ENCODE measurements at regions not wholly inside any gene's neighbourhood (a gene's known extent, or its start where the extent isn't known, plus 50 kb on each side); places are given as distances from the start of the nearest gene placed in this dataset.

- TF ChIP-seq, protein P1, sequence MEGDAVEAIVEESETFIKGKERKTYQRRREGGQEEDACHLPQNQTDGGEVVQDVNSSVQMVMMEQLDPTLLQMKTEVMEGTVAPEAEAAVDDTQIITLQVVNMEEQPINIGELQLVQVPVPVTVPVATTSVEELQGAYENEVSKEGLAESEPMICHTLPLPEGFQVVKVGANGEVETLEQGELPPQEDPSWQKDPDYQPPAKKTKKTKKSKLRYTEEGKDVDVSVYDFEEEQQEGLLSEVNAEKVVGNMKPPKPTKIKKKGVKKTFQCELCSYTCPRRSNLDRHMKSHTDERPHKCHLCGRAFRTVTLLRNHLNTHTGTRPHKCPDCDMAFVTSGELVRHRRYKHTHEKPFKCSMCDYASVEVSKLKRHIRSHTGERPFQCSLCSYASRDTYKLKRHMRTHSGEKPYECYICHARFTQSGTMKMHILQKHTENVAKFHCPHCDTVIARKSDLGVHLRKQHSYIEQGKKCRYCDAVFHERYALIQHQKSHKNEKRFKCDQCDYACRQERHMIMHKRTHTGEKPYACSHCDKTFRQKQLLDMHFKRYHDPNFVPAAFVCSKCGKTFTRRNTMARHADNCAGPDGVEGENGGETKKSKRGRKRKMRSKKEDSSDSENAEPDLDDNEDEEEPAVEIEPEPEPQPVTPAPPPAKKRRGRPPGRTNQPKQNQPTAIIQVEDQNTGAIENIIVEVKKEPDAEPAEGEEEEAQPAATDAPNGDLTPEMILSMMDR (IDR thresholded peaks at IDR 0.05) = no peak
- Mint-ChIP-seq H3K4me1 (no peaks in the 10 kb centered on the region), H3K27me3 (ENCODE audit: low read depth, poor library complexity) (no peaks in the 10 kb centered on the region), H3K4me3 (no peak overlapping the region), H3K27ac (no peak overlapping the region), H3K9me3 (peaks cover 7% of the 10 kb centered on the region), H3K36me3 (ENCODE audit: low read depth) (no peaks in the 10 kb centered on the region)
- DNase-seq = no peak
These were observed 507.5 kb downstream of the MTRR start for GRCh38 chr5:8376478-8376877.

GRCh38 chr5:8381972-8382371, 513.0 kb downstream of the MTRR start:
- TF ChIP-seq, protein P1 (IDR thresholded peaks at IDR 0.05) = no peak
- Mint-ChIP-seq H3K4me1 (no peaks in the 10 kb centered on the region), H3K9me3 (peaks cover 4% of the 10 kb centered on the region)

GRCh38 chr5:8382456-8382855, 513.5 kb downstream of the MTRR start:
- Mint-ChIP-seq H3K27ac (no peak overlapping the region), H3K4me1 (no peaks in the 10 kb centered on the region), H3K4me3 (no peak overlapping the region), H3K36me3 (ENCODE audit: low read depth) (no peaks in the 10 kb centered on the region), H3K9me3 (peaks cover 4% of the 10 kb centered on the region), H3K27me3 (ENCODE audit: low read depth, poor library complexity) (peaks cover 5% of the 10 kb centered on the region)
- DNase-seq = no peak
- TF ChIP-seq, protein P1 (IDR thresholded peaks at IDR 0.05) = no peak

More at GRCh38 chr5:8381972-8382371, 513.0 kb downstream of the MTRR start:
- no peak overlapping the region for H3K4me3 Mint-ChIP-seq
- no peak overlapping the region for H3K27ac Mint-ChIP-seq
- peaks cover 2% of the 10 kb centered on the region for H3K27me3 Mint-ChIP-seq (ENCODE audit: low read depth, poor library complexity)
- no peaks in the 10 kb centered on the region for H3K36me3 Mint-ChIP-seq (ENCODE audit: low read depth)
- no peak for DNase-seq

DNA sequence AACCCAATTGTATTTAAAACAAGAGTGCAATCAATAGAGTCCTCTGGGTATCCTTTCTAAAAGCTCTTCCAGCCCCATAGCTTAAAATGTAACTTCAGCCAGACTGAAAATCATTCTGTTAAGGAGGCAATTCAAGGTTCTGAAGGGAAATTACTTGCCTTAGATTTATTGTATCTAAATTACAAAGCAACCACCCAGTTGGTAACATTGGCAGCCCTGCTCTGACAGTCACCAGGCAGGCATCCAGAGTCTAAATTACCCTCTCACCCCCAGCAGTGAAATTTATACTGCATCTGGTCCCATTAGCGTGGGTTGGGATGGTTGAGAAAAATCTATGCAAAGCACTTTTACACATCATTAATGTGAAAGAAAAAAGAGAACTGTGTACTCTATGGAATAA, 514.7 kb downstream of the MTRR start:
- no peak for DNase-seq
- no peaks in the 10 kb centered on the region for H3K4me1 Mint-ChIP-seq
- no peaks in the 10 kb centered on the region for H3K9me3 Mint-ChIP-seq
- TF ChIP-seq, protein P1 (IDR thresholded peaks at IDR 0.05) = no peak
- H3K27ac Mint-ChIP-seq = no peak overlapping the region
- peaks cover 7% of the 10 kb centered on the region for H3K27me3 Mint-ChIP-seq (ENCODE audit: low read depth, poor library complexity)
- no peak overlapping the region for H3K4me3 Mint-ChIP-seq
- no peaks in the 10 kb centered on the region for H3K36me3 Mint-ChIP-seq (ENCODE audit: low read depth)

- no peak overlapping the region for H3K27ac Mint-ChIP-seq
- peaks cover 14% of the 10 kb centered on the region for H3K27me3 Mint-ChIP-seq (ENCODE audit: low read depth, poor library complexity)
- no peaks in the 10 kb centered on the region for H3K4me1 Mint-ChIP-seq
- no peak overlapping the region for H3K4me3 Mint-ChIP-seq
- no peaks in the 10 kb centered on the region for H3K36me3 Mint-ChIP-seq (ENCODE audit: low read depth)
- H3K9me3 Mint-ChIP-seq = no peaks in the 10 kb centered on the region
- no peak for DNase-seq
- TF ChIP-seq, protein P1 (IDR thresholded peaks at IDR 0.05) = no peak
These were observed 517.9 kb downstream of the MTRR start for GRCh38 chr5:8386719-8387288.

- DNase-seq = no peak
- Mint-ChIP-seq H3K4me3 (no peak overlapping the region), H3K27me3 (ENCODE audit: low read depth, poor library complexity) (peaks cover 13% of the 10 kb centered on the region), H3K4me1 (no peaks in the 10 kb centered on the region), H3K9me3 (no peaks in the 10 kb centered on the region), H3K27ac (no peak overlapping the region), H3K36me3 (ENCODE audit: low read depth) (no peaks in the 10 kb centered on the region)
- TF ChIP-seq, protein P1 (IDR thresholded peaks at IDR 0.05) = no peak
These were observed 523.0 kb downstream of the MTRR start for GRCh38 chr5:8391911-8392310.
